NCI-H2081 treated with DMSO at 0.1 percent for 48 hours (cell line): ENCODE measurements at regions not wholly inside any gene's neighbourhood (a gene's known extent, or its start where the extent isn't known, plus 50 kb on each side); places are given as distances from the start of the nearest gene placed in this dataset.

Experiments used
- DNase-seq: peaks from one replicate; lab custom pipeline; 2025; lab: John Stamatoyannopoulos, UW

- DNase-seq: no peak
These were observed 137.3 kb upstream of the AGR3 start for GRCh38 chr7:17019106-17019505.

- DNase-seq: no peak
These were observed 138.5 kb upstream of the AGR3 start for GRCh38 chr7:17020250-17020649.

GRCh38 chr7:17021205-17021604 is 139.4 kb upstream of the AGR3 start:
- no peak for DNase-seq

GRCh38 chr7:17022920-17023319 is 141.1 kb upstream of the AGR3 start:
- no peak for DNase-seq

GRCh38 chr7:17026269-17026668 is 144.5 kb upstream of the AGR3 start:
- no peak for DNase-seq

- no peak for DNase-seq
These were observed 145.5 kb upstream of the AGR3 start for GRCh38 chr7:17027143-17027788.

- DNase-seq: no peak
These were observed 146.0 kb upstream of the AGR3 start for GRCh38 chr7:17027789-17028152.

- no peak for DNase-seq
These were observed 147.4 kb upstream of the AGR3 start for GRCh38 chr7:17029150-17029549.

- DNase-seq: no peak
These were observed 148.8 kb upstream of the AGR3 start for GRCh38 chr7:17030559-17030958.

GRCh38 chr7:17031906-17032551 is 150.2 kb upstream of the AGR3 start:
- DNase-seq: no peak

- DNase-seq: no peak
These were observed 151.5 kb upstream of the AGR3 start for GRCh38 chr7:17033245-17033644.

GRCh38 chr7:17036584-17036983 is 154.8 kb upstream of the AGR3 start:
- no peak for DNase-seq

GRCh38 chr7:17037356-17037755 is 155.6 kb upstream of the AGR3 start:
- DNase-seq: no peak

GRCh38 chr7:17038160-17038782 is 156.5 kb upstream of the AGR3 start:
- DNase-seq: no peak

GRCh38 chr7:17038783-17039170 is 157.0 kb upstream of the AGR3 start:
- no peak for DNase-seq

- no peak for DNase-seq
These were observed 157.6 kb upstream of the AGR3 start for GRCh38 chr7:17039372-17039771.

- DNase-seq: no peak
These were observed 158.9 kb upstream of the AGR3 start for GRCh38 chr7:17040716-17041115.

GRCh38 chr7:17041324-17041723 is 159.5 kb upstream of the AGR3 start:
- no peak for DNase-seq

GRCh38 chr7:17042211-17042610 is 160.4 kb upstream of the AGR3 start:
- no peak for DNase-seq

- DNase-seq: no peak
These were observed 161.5 kb upstream of the AGR3 start for GRCh38 chr7:17043012-17043877.

- DNase-seq: no peak
These were observed 162.6 kb upstream of the AGR3 start for GRCh38 chr7:17044396-17044795.

GRCh38 chr7:17044861-17045260 is 163.1 kb upstream of the AGR3 start:
- no peak for DNase-seq

GRCh38 chr7:17046259-17046658 is 164.5 kb upstream of the AGR3 start:
- no peak for DNase-seq
